Caco-2 (cell line): ENCODE measurements at regions not wholly inside any gene's neighbourhood (a gene's known extent, or its start where the extent isn't known, plus 50 kb on each side); places are given as distances from the start of the nearest gene placed in this dataset.

Experiments used
- BruUV-seq: library from RNA; stranded (reverse); fragments of 400-500 nt; replicated peaks from 2 replicates; lab custom pipeline; 2021; lab: Mats Ljungman, UMichigan
- CTCF ChIA-PET: fragments of 300-600 bp; sonication (Branson Sonifier 250); formaldehyde crosslinking; loops from one replicate; lab custom pipeline; 2022; ENCODE audit warnings: antibody characterized with exemption; lab: Charles Lee
- POLR2A ChIA-PET: fragments of 300-600 bp; sonication (Branson Sonifier 250); formaldehyde crosslinking; loops from one replicate; lab custom pipeline; 2022; ENCODE audit warnings: antibody characterized with exemption; lab: Charles Lee
- DNase-seq, 2 experiments: peaks; one replicate each; pipeline versions ENCODE4 v3.0.0 to v3.0.0-alpha.2; 2020 to 2022
- H3K27me3 ChIP-seq: replicated peaks from 2 replicates; pipeline ENCODE4 v1.6.0; 2011; ENCODE audit warnings: low read length; ENCODE audit not compliant: control insufficient read depth, insufficient read depth
- H3K36me3 ChIP-seq: 2 replicates; pipeline ENCODE4 v1.5.1; 2011; ENCODE audit warnings: low read length; ENCODE audit not compliant: control insufficient read depth, insufficient read depth
- H3K4me1 ChIP-seq: fragments of 250-450 bp; sonication (Bioruptor Pico); 2 replicates; pipeline ENCODE4 v1.5.1; 2020; ENCODE audit warnings: mild to moderate bottlenecking
- H3K4me3 ChIP-seq: 2 replicates; pipeline ENCODE4 v1.5.1; 2011; ENCODE audit warnings: low read depth, mild to moderate bottlenecking, control low read depth, low read length
- H3K9me3 ChIP-seq: fragments of 250-450 bp; sonication (Bioruptor Pico); 2 replicates; pipeline ENCODE4 v1.5.1; 2020; ENCODE audit warnings: mild to moderate bottlenecking, moderate library complexity
- H3K27ac Mint-ChIP-seq: one replicate; pipeline ENCODE4 v1.8.0; 2022; ENCODE audit warnings: mixed read lengths; ENCODE audit not compliant: unreplicated experiment
- H3K27me3 Mint-ChIP-seq: one replicate; pipeline ENCODE4 v1.8.0; 2022; ENCODE audit warnings: mixed read lengths; ENCODE audit not compliant: insufficient read depth, unreplicated experiment
- H3K36me3 Mint-ChIP-seq: one replicate; pipeline ENCODE4 v1.8.0; 2022; ENCODE audit warnings: mild to moderate bottlenecking, mixed read lengths; ENCODE audit not compliant: insufficient read depth, unreplicated experiment
- H3K4me1 Mint-ChIP-seq: one replicate; pipeline ENCODE4 v1.8.0; 2022; ENCODE audit warnings: low read depth, mixed read lengths; ENCODE audit not compliant: unreplicated experiment
- H3K4me3 Mint-ChIP-seq: one replicate; pipeline ENCODE4 v1.8.0; 2022; ENCODE audit warnings: mild to moderate bottlenecking, moderate library complexity, mixed read lengths; ENCODE audit not compliant: unreplicated experiment
- H3K9me3 Mint-ChIP-seq: one replicate; pipeline ENCODE4 v1.8.0; 2022; ENCODE audit warnings: mixed read lengths; ENCODE audit not compliant: unreplicated experiment
- intact Hi-C: fragments of 100-400 bp; cut with micrococcal nuclease; formaldehyde crosslinking; loops from one replicate; pipeline ENCODE4 v1.10.0; 2022; ENCODE audit not compliant: unreplicated experiment
- TF ChIP-seq, protein P1 (sequence below), 2 experiments: fragments of 200-600 bp in 1 of 2; IDR thresholded peaks; 1 replicate in 1 of 2; 2 replicates in 1 of 2; pipeline versions ENCODE4 v1.5.1 to v1.8.0; 2011 to 2022; ENCODE audit warnings: antibody characterized with exemption in 1 of 2, control low read depth in 1 of 2, inconsistent platforms in 1 of 2, low read depth in 1 of 2, low read length in 1 of 2, mild to moderate bottlenecking in 1 of 2, moderate library complexity in 1 of 2; ENCODE audit not compliant: insufficient read depth in 1 of 2, severe bottlenecking in 1 of 2, unreplicated experiment in 1 of 2

DNA sequence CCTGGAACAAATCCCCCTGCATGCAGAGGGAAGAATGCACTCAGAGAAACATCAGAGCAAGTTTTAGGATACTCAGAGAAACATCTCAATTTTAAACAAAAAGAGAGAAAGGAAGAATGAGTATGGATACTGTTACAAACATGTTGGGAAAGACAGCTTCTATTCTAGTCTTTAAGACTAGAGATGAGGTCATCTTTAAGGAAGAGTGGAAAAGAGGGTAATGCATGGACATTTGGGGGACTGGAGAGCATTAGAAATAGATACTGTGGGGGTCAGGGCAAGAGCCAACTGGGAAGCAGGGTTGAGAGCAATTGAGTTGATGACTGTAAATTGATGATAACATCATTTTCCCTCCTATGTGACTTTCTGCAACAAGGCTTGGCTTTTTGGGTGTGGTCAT is 431.2 kb downstream of the CDH26 start:
- Mint-ChIP-seq H3K36me3 (no peaks in the 10 kb centered on the region), H3K4me1 (no peaks in the 10 kb centered on the region), H3K4me3 (no peak overlapping the region), H3K27ac (no peak overlapping the region), H3K9me3 (no peaks in the 10 kb centered on the region), H3K27me3 (peaks cover 10% of the 10 kb centered on the region)
- H3K9me3 ChIP-seq, result no peaks in the 10 kb centered on the region
- H3K4me1 ChIP-seq, result no peaks in the 10 kb centered on the region
- no peak overlapping the region for H3K4me3 ChIP-seq
- H3K27me3 ChIP-seq, result peaks cover 2% of the 10 kb centered on the region; the same call in 1 of the 2 replicates
- no peak for DNase-seq
- TF ChIP-seq, protein P1, sequence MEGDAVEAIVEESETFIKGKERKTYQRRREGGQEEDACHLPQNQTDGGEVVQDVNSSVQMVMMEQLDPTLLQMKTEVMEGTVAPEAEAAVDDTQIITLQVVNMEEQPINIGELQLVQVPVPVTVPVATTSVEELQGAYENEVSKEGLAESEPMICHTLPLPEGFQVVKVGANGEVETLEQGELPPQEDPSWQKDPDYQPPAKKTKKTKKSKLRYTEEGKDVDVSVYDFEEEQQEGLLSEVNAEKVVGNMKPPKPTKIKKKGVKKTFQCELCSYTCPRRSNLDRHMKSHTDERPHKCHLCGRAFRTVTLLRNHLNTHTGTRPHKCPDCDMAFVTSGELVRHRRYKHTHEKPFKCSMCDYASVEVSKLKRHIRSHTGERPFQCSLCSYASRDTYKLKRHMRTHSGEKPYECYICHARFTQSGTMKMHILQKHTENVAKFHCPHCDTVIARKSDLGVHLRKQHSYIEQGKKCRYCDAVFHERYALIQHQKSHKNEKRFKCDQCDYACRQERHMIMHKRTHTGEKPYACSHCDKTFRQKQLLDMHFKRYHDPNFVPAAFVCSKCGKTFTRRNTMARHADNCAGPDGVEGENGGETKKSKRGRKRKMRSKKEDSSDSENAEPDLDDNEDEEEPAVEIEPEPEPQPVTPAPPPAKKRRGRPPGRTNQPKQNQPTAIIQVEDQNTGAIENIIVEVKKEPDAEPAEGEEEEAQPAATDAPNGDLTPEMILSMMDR (IDR thresholded peaks at IDR 0.05; ENCODE audit: insufficient read depth in 1 of 2, low read depth in 1 of 2, low read length in 1 of 2, severe bottlenecking in 1 of 2, unreplicated experiment in 1 of 2), result no peak
- BruUV-seq, result no TSS peak
- POLR2A ChIA-PET, result no interaction called here
- intact Hi-C loops, result no loop called here
- no peaks in the 10 kb centered on the region for H3K36me3 ChIP-seq
- CTCF ChIA-PET, result no interaction called here

GRCh38 chr20:60389882-60390281 is 431.7 kb downstream of the CDH26 start:
- H3K27me3 ChIP-seq, result peaks cover 2% of the 10 kb centered on the region; the same call in 1 of the 2 replicates
- no peak overlapping the region for H3K4me3 ChIP-seq
- Mint-ChIP-seq H3K27me3 (peaks cover 13% of the 10 kb centered on the region), H3K27ac (no peak overlapping the region), H3K4me3 (no peak overlapping the region), H3K4me1 (no peaks in the 10 kb centered on the region), H3K36me3 (no peaks in the 10 kb centered on the region), H3K9me3 (no peaks in the 10 kb centered on the region)
- H3K4me1 ChIP-seq, result no peaks in the 10 kb centered on the region
- POLR2A ChIA-PET, result no interaction called here
- no TSS peak for BruUV-seq
- intact Hi-C loops, result no loop called here
- DNase-seq, result no peak
- no peaks in the 10 kb centered on the region for H3K9me3 ChIP-seq
- H3K36me3 ChIP-seq, result no peaks in the 10 kb centered on the region
- TF ChIP-seq, protein P1 (IDR thresholded peaks at IDR 0.05; ENCODE audit: insufficient read depth in 1 of 2, low read depth in 1 of 2, low read length in 1 of 2, severe bottlenecking in 1 of 2, unreplicated experiment in 1 of 2), result no peak
- CTCF ChIA-PET, result no interaction called here

DNA sequence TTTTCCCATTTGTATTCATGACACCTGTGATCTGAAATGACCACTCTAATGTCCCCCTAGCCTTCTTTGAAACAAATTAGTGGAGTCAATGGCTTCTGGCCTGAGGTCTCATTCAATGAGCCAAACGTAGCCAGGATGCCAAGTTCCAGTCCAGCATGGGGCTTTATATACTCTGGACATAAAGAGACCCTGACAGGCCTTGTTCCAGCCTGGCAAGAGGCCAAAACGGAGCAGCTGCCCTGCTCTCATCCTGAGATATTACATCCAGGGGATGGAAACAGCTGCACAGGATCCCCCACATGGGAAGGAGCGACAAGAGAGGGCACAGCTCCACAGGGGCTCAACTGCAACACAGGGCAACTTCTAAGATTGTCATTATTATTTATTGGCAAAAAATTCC is 437.8 kb downstream of the CDH26 start:
- Histone ChIP-seq H3K4me1 (no peaks in the 10 kb centered on the region), H3K27me3 (no peaks in the 10 kb centered on the region; the same call in 1 of the 2 replicates), H3K36me3 (no peaks in the 10 kb centered on the region), H3K4me3 (no peak overlapping the region), H3K9me3 (peaks cover 10% of the 10 kb centered on the region; the same call in 1 of the 2 replicates)
- ChIA-PET POLR2A (no interaction called here), CTCF (no interaction called here)
- no TSS peak for BruUV-seq
- TF ChIP-seq, protein P1 (IDR thresholded peaks at IDR 0.05; ENCODE audit: insufficient read depth in 1 of 2, low read depth in 1 of 2, low read length in 1 of 2, severe bottlenecking in 1 of 2, unreplicated experiment in 1 of 2), result no peak
- Mint-ChIP-seq H3K4me3 (no peak overlapping the region), H3K27ac (no peak overlapping the region), H3K36me3 (no peaks in the 10 kb centered on the region), H3K27me3 (peaks cover 26% of the 10 kb centered on the region), H3K9me3 (no peaks in the 10 kb centered on the region), H3K4me1 (no peaks in the 10 kb centered on the region)
- intact Hi-C loops, result no loop called here
- DNase-seq, result no peak
